K562 (cell line): ENCODE measurements at regions not wholly inside any gene's neighbourhood (a gene's known extent, or its start where the extent isn't known, plus 50 kb on each side); places are given as distances from the start of the nearest gene placed in this dataset.
A peak's percentile ranks its signal among the peaks of the same experiment; 100 is the strongest.

Experiments
- ATAC-seq: fragments of 200-7000 bp; cut with Tn5 transposase; 3 replicates; pipeline ENCODE4 v1.9.1; 2020; ENCODE audit warnings: moderate library complexity
- BruUV-seq: library from RNA; stranded (reverse); fragments of 400-500 nt; replicated peaks from 2 replicates; lab custom pipeline; 2021; lab: Mats Ljungman, UMichigan
- CTCF ChIA-PET: fragments of 300-600 bp; formaldehyde crosslinking; extraction: SDS; loops from one replicate; lab custom pipeline; 2021; ENCODE audit warnings: low intra/inter-chr PET ratio; lab: Yijun Ruan, JAX
- POLR2A ChIA-PET: fragments of 300-600, 350-650 bp; sonication (Branson Sonifier 250); formaldehyde crosslinking; extraction: SDS; loops from one replicate; lab custom pipeline; 2021; ENCODE audit warnings: antibody characterized with exemption, inconsistent platforms; lab: Yijun Ruan, JAX
- DNase-seq, 4 experiments: peaks; one replicate each; pipeline versions ENCODE4 v3.0.0 to v3.0.0-alpha.2; 2011 to 2018; ENCODE audit warnings: low spot score in 3 of 4, mixed read lengths in 3 of 4; ENCODE audit errors: extremely low read depth in 1 of 4
- FAIRE-seq: peaks from 2 replicates; lab custom pipeline; 2011; peaks lifted over from hg19 to GRCh38; lab: Jason Lieb, UNC
- H2AFZ ChIP-seq: 2 replicates; pipeline ENCODE4 v1.6.0; 2011; ENCODE audit warnings: low read depth, low read length, control low read depth, inconsistent platforms
- H3K27ac ChIP-seq: fragments of 200-600 bp; 3 replicates; pipeline ENCODE4 v1.8.0; 2011; ENCODE audit warnings: low read depth, mild to moderate bottlenecking, control low read depth, inconsistent platforms, low read length, moderate library complexity, mixed read lengths; ENCODE audit errors: extremely low read depth
- H3K27me3 ChIP-seq, 2 experiments: fragments of 300-600 bp in 1 of 2; 2 replicates in 1 of 2; 3 replicates in 1 of 2; pipeline versions ENCODE4 v1.6.0 to v1.8.0; 2011; ENCODE audit warnings: inconsistent platforms in 2 of 2, low read length in 2 of 2, mild to moderate bottlenecking in 1 of 2, mixed read lengths in 1 of 2, moderate library complexity in 1 of 2; ENCODE audit not compliant: control insufficient read depth in 2 of 2, insufficient read depth in 2 of 2
- H3K36me3 ChIP-seq: fragments of 300-600 bp; 3 replicates; pipeline ENCODE4 v1.8.0; 2011; ENCODE audit warnings: mild to moderate bottlenecking, low read length, inconsistent platforms; ENCODE audit not compliant: control insufficient read depth, insufficient read depth
- H3K4me1 ChIP-seq, 2 experiments: fragments of 200-600 bp in 1 of 2; replicated peaks in 1 of 2; 2 replicates in 1 of 2; 3 replicates in 1 of 2; pipeline versions ENCODE4 v1.5.1 to v1.8.0; 2011; ENCODE audit warnings: inconsistent platforms in 2 of 2, low read length in 2 of 2, mild to moderate bottlenecking in 1 of 2, mixed read lengths in 1 of 2, moderate library complexity in 1 of 2; ENCODE audit not compliant: control insufficient read depth in 2 of 2, insufficient read depth in 2 of 2
- H3K4me2 ChIP-seq: 2 replicates; pipeline ENCODE4 v1.6.1; 2011; ENCODE audit warnings: low read length, control low read depth, inconsistent platforms, mixed read lengths; ENCODE audit not compliant: insufficient read depth
- H3K4me3 ChIP-seq: fragments of 200-600 bp; sonication (generic), shearing (Covaris generic); 2 replicates; pipeline ENCODE4 v1.5.1; 2016; ENCODE audit warnings: control low read depth, inconsistent platforms
- H3K79me2 ChIP-seq: fragments of 200-600 bp; 3 replicates; pipeline ENCODE4 v1.8.0; 2011; ENCODE audit warnings: low read length, inconsistent platforms; ENCODE audit not compliant: control insufficient read depth, insufficient read depth
- H3K9ac ChIP-seq, 2 experiments: 2 replicates each; pipeline versions ENCODE4 v1.6.0 to v1.6.1; 2011; ENCODE audit warnings: low read depth in 2 of 2, low read length in 2 of 2, control low read depth in 1 of 2, inconsistent platforms in 1 of 2, mild to moderate bottlenecking in 1 of 2, mixed read lengths in 1 of 2; ENCODE audit not compliant: insufficient read depth in 1 of 2
- H3K9me1 ChIP-seq: one replicate; pipeline ENCODE4 v1.6.0; 2011; ENCODE audit warnings: inconsistent platforms, mild to moderate bottlenecking, low read length, moderate library complexity; ENCODE audit not compliant: control insufficient read depth, insufficient read depth
- H3K9me3 ChIP-seq: replicated peaks from 2 replicates; pipeline ENCODE4 v1.5.1; 2011; ENCODE audit warnings: low read depth, low read length, inconsistent platforms; ENCODE audit not compliant: control insufficient read depth, insufficient read depth
- H4K20me1 ChIP-seq: replicated peaks from 2 replicates; pipeline ENCODE4 v1.6.1; 2011; ENCODE audit warnings: low read length, inconsistent platforms, mixed read lengths; ENCODE audit not compliant: control insufficient read depth, insufficient read depth
- ARID1B ChIP-seq: fragments of 450-650 bp; IDR thresholded peaks from 2 replicates; pipeline ENCODE4 v1.6.1; 2016; ENCODE audit warnings: antibody characterized with exemption, mild to moderate bottlenecking, inconsistent platforms
- CCNT2 ChIP-seq: IDR thresholded peaks from 2 replicates; pipeline ENCODE4 v1.6.1; 2011; ENCODE audit warnings: borderline replicate concordance, low read depth, mild to moderate bottlenecking, moderate library complexity, mixed read lengths, low read length; ENCODE audit not compliant: insufficient read length; ENCODE audit errors: extremely low read depth
- MCM2 ChIP-seq: fragments of 450-650 bp; IDR thresholded peaks from 2 replicates; pipeline ENCODE4 v1.6.1; 2017; ENCODE audit warnings: low read depth, mild to moderate bottlenecking
- MIER1 ChIP-seq: fragments of 450-650 bp; IDR thresholded peaks from 2 replicates; pipeline ENCODE4 v1.6.1; 2016; ENCODE audit warnings: antibody characterized with exemption, mild to moderate bottlenecking, low read depth
- MYC ChIP-seq, 2 experiments: fragments of 250-450 bp in 1 of 2; sonication (Bioruptor Pico) in 1 of 2; IDR thresholded peaks; 2 replicates each; pipeline versions ENCODE4 v1.5.1 to v1.6.1; 2012 to 2021; ENCODE audit warnings: low read depth in 2 of 2, borderline replicate concordance in 1 of 2, improper control_type of control experiment in 1 of 2, low read length in 1 of 2, mild to moderate bottlenecking in 1 of 2, moderate library complexity in 1 of 2
- TEAD2 ChIP-seq: fragments of 450-650 bp; IDR thresholded peaks from 2 replicates; pipeline ENCODE4 v1.6.1; 2016; ENCODE audit warnings: missing genetic modification characterization, control low read depth, missing compliant biosample characterization
- ZC3H4 ChIP-seq: sonication (generic); formaldehyde crosslinking; IDR thresholded peaks from 2 replicates; pipeline ENCODE4 v1.9.0; 2021; ENCODE audit warnings: missing genetic modification reagents, borderline replicate concordance
- ZNF384 ChIP-seq: IDR thresholded peaks from 2 replicates; pipeline ENCODE4 v1.6.1; 2012; ENCODE audit warnings: low read depth, low read length, improper control_type of control experiment
- ZNF644 ChIP-seq: fragments of 200-800 bp; sonication (Bioruptor generic); IDR thresholded peaks from 2 replicates; pipeline ENCODE4 v1.6.1; 2016; ENCODE audit warnings: low read depth, missing genetic modification characterization, missing compliant biosample characterization
- ZNF778 ChIP-seq: fragments of 450-650 bp; formaldehyde crosslinking; IDR thresholded peaks from 2 replicates; pipeline ENCODE4 v1.4.0; 2020; ENCODE audit warnings: mild to moderate bottlenecking, moderate library complexity
- WGBS: fragments of 100-300 bp; shearing (Covaris generic); methylation state at CpG from one replicate; pipeline ENCODE4 v1.1.6; 2016; ENCODE audit warnings: low coverage, mixed read lengths; ENCODE audit not compliant: insufficient coverage; ENCODE audit errors: missing lambda C conversion rate; 5-methylcytosine and 5-hydroxymethylcytosine counted together
- in situ Hi-C: fragments of 300-500 bp; cut with MboI; formaldehyde crosslinking; loops from 4 replicates; pipeline ENCODE4 v1.15.0; 2018; ENCODE audit warnings: inconsistent platforms, mixed read lengths
- intact Hi-C: fragments of 100-400 bp; cut with micrococcal nuclease; formaldehyde crosslinking; loops from 2 replicates; pipeline ENCODE4 v1.14.2; 2022
- TF ChIP-seq, protein P1 (sequence below), 2 experiments: fragments of 450-650 bp; IDR thresholded peaks; 2 replicates each; pipeline ENCODE4 v1.6.1; 2016; ENCODE audit warnings: mild to moderate bottlenecking in 2 of 2, borderline replicate concordance in 1 of 2, low read depth in 1 of 2, moderate library complexity in 1 of 2
- TF ChIP-seq, protein P2 (sequence below): sonication (generic); formaldehyde crosslinking; IDR thresholded peaks from 2 replicates; pipeline ENCODE4 v1.8.1; 2023; ENCODE audit warnings: mild to moderate bottlenecking, missing genetic modification reagents

DNA sequence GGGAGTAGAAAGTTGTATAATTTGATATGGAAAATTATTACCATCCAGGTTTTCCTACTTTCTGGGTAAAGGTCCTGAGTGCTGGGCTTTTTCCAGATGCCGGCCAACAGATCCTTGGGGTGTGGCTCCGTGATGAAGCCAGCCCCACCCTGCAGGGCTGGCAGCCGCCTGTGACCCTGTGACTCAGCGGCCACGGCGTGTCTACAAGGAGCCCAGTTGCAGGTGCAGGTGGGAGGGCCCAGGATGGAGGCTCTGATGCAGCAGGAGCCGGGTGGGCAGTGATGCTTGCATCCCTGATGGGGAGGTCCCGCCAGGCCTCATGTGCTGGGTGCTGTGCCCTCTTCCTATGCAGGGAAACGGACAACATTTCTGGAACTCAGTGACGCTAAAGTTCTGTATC is 96.0 kb upstream of the ALKAL2 start:
- ATAC-seq (peak; percentile 61; the same call in 1 of the 3 replicates), DNase-seq (no peak), FAIRE-seq (no peak)
- Histone ChIP-seq H3K9ac (no peak overlapping the region), H3K9me3 (no peaks in the 10 kb centered on the region), H3K36me3 (no peaks in the 10 kb centered on the region), H3K27ac (no peak overlapping the region), H3K4me3 (no peak overlapping the region), H3K4me1 (peaks cover 0 to 4% of the 10 kb centered on the region in 2 experiments; a peak in 1 of 5 replicates), H3K9me1 (no peaks in the 10 kb centered on the region), H3K79me2 (no peaks in the 10 kb centered on the region), H3K4me2 (no peak overlapping the region), H2AFZ (no peak overlapping the region), H3K27me3 (peaks cover 9 to 35% of the 10 kb centered on the region in 2 experiments; a peak in 3 of 5 replicates), H4K20me1 (no peaks in the 10 kb centered on the region)
- POLR2A ChIA-PET, result no interaction called here
- in situ Hi-C loops (no loop called here), intact Hi-C loops (no loop called here)
- BruUV-seq, result no TSS peak
- WGBS, result 0% methylated on average over 10 of the region's 10 CpGs
- CTCF ChIA-PET, result no interaction called here
- TF ChIP-seq MYC (IDR thresholded peaks at IDR 0.05; ENCODE audit: low read depth, low read length), result no peak
- TF ChIP-seq MYC (CRISPR knock-in tag; IDR thresholded peaks at IDR 0.05; ENCODE audit: borderline replicate concordance, low read depth), result no peak
- TF ChIP-seq, protein P1, sequence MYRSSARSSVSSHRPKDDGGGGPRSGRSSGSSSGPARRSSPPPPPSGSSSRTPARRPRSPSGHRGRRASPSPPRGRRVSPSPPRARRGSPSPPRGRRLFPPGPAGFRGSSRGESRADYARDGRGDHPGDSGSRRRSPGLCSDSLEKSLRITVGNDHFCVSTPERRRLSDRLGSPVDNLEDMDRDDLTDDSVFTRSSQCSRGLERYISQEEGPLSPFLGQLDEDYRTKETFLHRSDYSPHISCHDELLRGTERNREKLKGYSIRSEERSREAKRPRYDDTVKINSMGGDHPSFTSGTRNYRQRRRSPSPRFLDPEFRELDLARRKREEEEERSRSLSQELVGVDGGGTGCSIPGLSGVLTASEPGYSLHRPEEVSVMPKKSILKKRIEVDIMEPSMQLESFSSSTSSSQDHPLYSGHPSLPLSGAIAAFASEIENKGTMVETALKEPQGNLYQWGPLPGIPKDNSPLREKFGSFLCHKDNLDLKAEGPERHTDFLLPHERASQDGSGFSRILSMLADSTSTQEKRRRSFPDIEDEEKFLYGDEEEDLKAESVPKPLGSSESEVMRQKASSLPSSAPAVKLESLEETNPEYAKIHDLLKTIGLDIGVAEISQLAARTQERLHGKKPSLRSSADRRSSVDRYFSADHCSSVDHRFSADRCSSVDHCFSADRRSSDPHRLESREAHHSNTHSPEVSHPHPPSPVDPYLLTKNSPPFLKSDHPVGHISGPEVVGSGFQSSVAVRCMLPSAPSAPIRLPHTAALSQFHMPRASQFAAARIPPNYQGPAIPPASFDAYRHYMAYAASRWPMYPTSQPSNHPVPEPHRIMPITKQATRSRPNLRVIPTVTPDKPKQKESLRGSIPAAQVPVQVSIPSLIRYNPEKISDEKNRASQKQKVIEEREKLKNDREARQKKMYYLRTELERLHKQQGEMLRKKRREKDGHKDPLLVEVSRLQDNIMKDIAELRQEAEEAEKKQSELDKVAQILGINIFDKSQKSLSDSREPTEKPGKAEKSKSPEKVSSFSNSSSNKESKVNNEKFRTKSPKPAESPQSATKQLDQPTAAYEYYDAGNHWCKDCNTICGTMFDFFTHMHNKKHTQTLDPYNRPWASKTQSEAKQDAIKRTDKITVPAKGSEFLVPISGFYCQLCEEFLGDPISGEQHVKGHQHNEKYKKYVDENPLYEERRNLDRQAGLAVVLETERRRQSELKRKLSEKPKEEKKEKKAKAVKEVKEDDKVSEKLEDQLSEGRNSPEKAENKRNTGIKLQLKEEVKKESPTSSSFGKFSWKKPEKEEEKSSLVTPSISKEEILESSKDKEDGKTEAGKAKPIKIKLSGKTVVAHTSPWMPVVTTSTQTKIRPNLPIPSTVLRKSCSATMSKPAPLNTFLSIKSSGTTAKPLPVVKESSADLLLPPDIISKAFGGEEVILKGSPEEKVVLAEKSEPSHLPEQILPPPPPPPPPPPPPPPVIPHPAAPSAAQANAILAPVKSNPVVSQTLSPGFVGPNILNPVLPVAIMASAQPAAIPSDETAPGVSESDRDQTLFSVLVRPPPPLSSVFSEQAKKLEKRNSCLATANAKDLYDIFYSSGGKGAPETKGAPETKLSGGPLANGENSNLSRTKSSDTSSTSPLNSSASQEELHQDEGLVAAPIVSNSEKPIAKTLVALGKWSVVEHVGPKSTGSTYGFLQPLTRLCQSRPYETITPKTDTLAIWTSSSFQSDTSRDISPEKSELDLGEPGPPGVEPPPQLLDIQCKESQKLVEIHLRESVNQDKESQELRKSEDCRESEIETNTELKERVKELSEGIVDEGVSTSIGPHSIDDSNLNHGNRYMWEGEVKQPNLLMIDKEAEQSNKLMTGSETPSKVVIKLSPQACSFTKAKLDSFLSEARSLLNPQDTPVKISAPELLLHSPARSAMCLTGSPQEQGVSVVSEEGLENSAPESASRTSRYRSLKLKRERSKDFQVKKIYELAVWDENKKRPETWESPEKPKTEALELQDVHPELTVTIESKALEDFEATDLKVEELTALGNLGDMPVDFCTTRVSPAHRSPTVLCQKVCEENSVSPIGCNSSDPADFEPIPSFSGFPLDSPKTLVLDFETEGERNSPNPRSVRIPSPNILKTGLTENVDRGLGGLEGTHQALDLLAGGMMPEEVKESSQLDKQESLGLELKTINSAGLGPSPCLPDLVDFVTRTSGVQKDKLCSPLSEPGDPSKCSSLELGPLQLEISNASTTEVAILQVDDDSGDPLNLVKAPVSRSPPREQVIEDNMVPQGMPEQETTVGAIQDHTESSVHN (IDR thresholded peaks at IDR 0.05; ENCODE audit: borderline replicate concordance in 1 of 2, low read depth in 1 of 2), result no peak
- TF ChIP-seq MCM2, result no peak
- no peak for TF ChIP-seq TEAD2 (tag)
- TF ChIP-seq CCNT2, result no peak
- TF ChIP-seq ARID1B, result no peak
- no peak for TF ChIP-seq ZNF384
- TF ChIP-seq ZNF644, result no peak
- no peak for TF ChIP-seq ZC3H4 (CRISPR knock-in tag)
- TF ChIP-seq, protein P2, sequence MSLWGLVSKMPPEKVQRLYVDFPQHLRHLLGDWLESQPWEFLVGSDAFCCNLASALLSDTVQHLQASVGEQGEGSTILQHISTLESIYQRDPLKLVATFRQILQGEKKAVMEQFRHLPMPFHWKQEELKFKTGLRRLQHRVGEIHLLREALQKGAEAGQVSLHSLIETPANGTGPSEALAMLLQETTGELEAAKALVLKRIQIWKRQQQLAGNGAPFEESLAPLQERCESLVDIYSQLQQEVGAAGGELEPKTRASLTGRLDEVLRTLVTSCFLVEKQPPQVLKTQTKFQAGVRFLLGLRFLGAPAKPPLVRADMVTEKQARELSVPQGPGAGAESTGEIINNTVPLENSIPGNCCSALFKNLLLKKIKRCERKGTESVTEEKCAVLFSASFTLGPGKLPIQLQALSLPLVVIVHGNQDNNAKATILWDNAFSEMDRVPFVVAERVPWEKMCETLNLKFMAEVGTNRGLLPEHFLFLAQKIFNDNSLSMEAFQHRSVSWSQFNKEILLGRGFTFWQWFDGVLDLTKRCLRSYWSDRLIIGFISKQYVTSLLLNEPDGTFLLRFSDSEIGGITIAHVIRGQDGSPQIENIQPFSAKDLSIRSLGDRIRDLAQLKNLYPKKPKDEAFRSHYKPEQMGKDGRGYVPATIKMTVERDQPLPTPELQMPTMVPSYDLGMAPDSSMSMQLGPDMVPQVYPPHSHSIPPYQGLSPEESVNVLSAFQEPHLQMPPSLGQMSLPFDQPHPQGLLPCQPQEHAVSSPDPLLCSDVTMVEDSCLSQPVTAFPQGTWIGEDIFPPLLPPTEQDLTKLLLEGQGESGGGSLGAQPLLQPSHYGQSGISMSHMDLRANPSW, result no peak
- no peak for TF ChIP-seq MIER1
- TF ChIP-seq ZNF778 (CRISPR knock-in tag), result no peak
